GM18907 (cell line): ENCODE measurements at regions not wholly inside any gene's neighbourhood (a gene's known extent, or its start where the extent isn't known, plus 50 kb on each side); places are given as distances from the start of the nearest gene placed in this dataset.
"Not testable (repeated sequence)": the region's sequence is repeated elsewhere in the genome, so short reads cannot be mapped to it uniquely, and the experiment has no call there.

Source experiments
- ATAC-seq: cut with Tn5 transposase; IDR thresholded peaks from one replicate; pipeline ENCODE4 v1.9.1; 2021; ENCODE audit warnings: mild to moderate bottlenecking, moderate library complexity; ENCODE audit not compliant: unreplicated experiment

- ATAC-seq, result no peak
These were observed 357.0 kb downstream of the TMEM121 start for GRCh38 chr14:105883066-105884005.

GRCh38 chr14:105884192-105884807, 357.9 kb downstream of the TMEM121 start:
- ATAC-seq, result not testable (repeated sequence)

- ATAC-seq, result no peak
These were observed 358.5 kb downstream of the TMEM121 start for GRCh38 chr14:105884808-105885281.

GRCh38 chr14:105885561-105886320, 359.4 kb downstream of the TMEM121 start:
- ATAC-seq, result no peak

GRCh38 chr14:105886791-105887191, 360.4 kb downstream of the TMEM121 start:
- ATAC-seq, result not testable (repeated sequence)

- ATAC-seq, result no peak
These were observed 361.3 kb downstream of the TMEM121 start for GRCh38 chr14:105887692-105888091.

- no peak for ATAC-seq
These were observed 361.8 kb downstream of the TMEM121 start for GRCh38 chr14:105888151-105888550.

- no peak for ATAC-seq
These were observed 362.6 kb downstream of the TMEM121 start for GRCh38 chr14:105888784-105889665.

GRCh38 chr14:105889666-105890473, 363.5 kb downstream of the TMEM121 start:
- ATAC-seq, result no peak

GRCh38 chr14:105890474-105891220, 364.3 kb downstream of the TMEM121 start:
- no peak for ATAC-seq

GRCh38 chr14:105891221-105891602, 364.8 kb downstream of the TMEM121 start:
- ATAC-seq, result no peak

GRCh38 chr14:105891631-105892452, 365.5 kb downstream of the TMEM121 start:
- ATAC-seq, result no peak

GRCh38 chr14:105892453-105893441, 366.4 kb downstream of the TMEM121 start:
- not testable (repeated sequence) for ATAC-seq

- ATAC-seq, result not testable (repeated sequence)
These were observed 367.3 kb downstream of the TMEM121 start for GRCh38 chr14:105893686-105894085.

GRCh38 chr14:105894125-105894977, 368.0 kb downstream of the TMEM121 start:
- no peak for ATAC-seq
